IMR-90 (cell line): ENCODE measurements at regions not wholly inside any gene's neighbourhood (a gene's known extent, or its start where the extent isn't known, plus 50 kb on each side); places are given as distances from the start of the nearest gene placed in this dataset.

Experiments used
- ATAC-seq: fragments of 200-7000 bp; cut with Tn5 transposase; 2 replicates; pipeline ENCODE4 v1.9.1; 2020; ENCODE audit warnings: low read depth, mild to moderate bottlenecking, moderate library complexity
- BruUV-seq: library from RNA; stranded (reverse); fragments of 400-500 nt; replicated peaks from 2 replicates; lab custom pipeline; 2021; lab: Mats Ljungman, UMichigan
- CTCF ChIA-PET: fragments of 300-600 bp; formaldehyde crosslinking; extraction: SDS; loops from one replicate; lab custom pipeline; 2021; ENCODE audit warnings: antibody characterized with exemption; lab: Yijun Ruan, JAX
- POLR2A ChIA-PET: fragments of 300-600 bp; sonication (Branson Sonifier 250); formaldehyde crosslinking; loops from one replicate; lab custom pipeline; 2022; ENCODE audit warnings: antibody characterized with exemption; ENCODE audit not compliant: unreplicated experiment; lab: Charles Lee
- DNase-seq: peaks from one replicate; pipeline ENCODE4 v3.0.0; 2013
- H2AFZ ChIP-seq: replicated peaks from 2 replicates; pipeline ENCODE3; 2013; ENCODE audit warnings: low read length, mild to moderate bottlenecking; ENCODE audit not compliant: poor library complexity
- H2AK5ac ChIP-seq: 2 replicates; pipeline ENCODE4 v1.6.1; 2013; ENCODE audit warnings: low read depth, low read length, inconsistent platforms
- H2AK9ac ChIP-seq: replicated peaks from 2 replicates; pipeline ENCODE3; 2013; ENCODE audit warnings: mild to moderate bottlenecking, low read depth, low read length, moderate library complexity; ENCODE audit not compliant: poor library complexity
- H2BK120ac ChIP-seq: 2 replicates; pipeline ENCODE4 v1.6.1; 2013; ENCODE audit warnings: low read depth, low read length, inconsistent platforms
- H2BK15ac ChIP-seq: 3 replicates; pipeline ENCODE4 v1.6.1; 2013; ENCODE audit warnings: low read depth, low read length, inconsistent platforms
- H2BK20ac ChIP-seq: 2 replicates; pipeline ENCODE4 v1.6.1; 2013; ENCODE audit warnings: low read depth, mild to moderate bottlenecking, inconsistent platforms, low read length, moderate library complexity
- H2BK5ac ChIP-seq: 2 replicates; pipeline ENCODE4 v1.6.1; 2013; ENCODE audit warnings: mild to moderate bottlenecking, low read depth, low read length, inconsistent platforms; ENCODE audit not compliant: poor library complexity, severe bottlenecking
- H3K14ac ChIP-seq: replicated peaks from 2 replicates; pipeline ENCODE4 v1.6.1; 2013; ENCODE audit warnings: low read depth, low read length, inconsistent platforms
- H3K18ac ChIP-seq: 2 replicates; pipeline ENCODE4 v1.6.1; 2013; ENCODE audit warnings: low read depth, low read length, control low read depth
- H3K23ac ChIP-seq: 2 replicates; pipeline ENCODE4 v1.6.1; 2013; ENCODE audit warnings: low read depth, low read length, inconsistent platforms
- H3K27ac ChIP-seq: 2 replicates; pipeline ENCODE4 v1.5.1; 2013; ENCODE audit warnings: mild to moderate bottlenecking, control low read depth, low read length; ENCODE audit not compliant: insufficient read depth
- H3K27me3 ChIP-seq: 2 replicates; pipeline ENCODE4 v1.6.1; 2013; ENCODE audit warnings: low read length; ENCODE audit not compliant: control insufficient read depth, insufficient read depth
- H3K36me3 ChIP-seq: 2 replicates; pipeline ENCODE4 v1.6.1; 2013; ENCODE audit warnings: low read length, mixed read lengths; ENCODE audit not compliant: control insufficient read depth, insufficient read depth
- H3K4ac ChIP-seq: 2 replicates; pipeline ENCODE4 v1.6.1; 2013; ENCODE audit warnings: low read depth, low read length, inconsistent platforms
- H3K4me1 ChIP-seq: 2 replicates; pipeline ENCODE4 v1.6.1; 2013; ENCODE audit warnings: low read length, mixed read lengths; ENCODE audit not compliant: control insufficient read depth, insufficient read depth
- H3K4me2 ChIP-seq: 2 replicates; pipeline ENCODE4 v1.6.1; 2013; ENCODE audit warnings: low read depth, mild to moderate bottlenecking, control low read depth, low read length, moderate library complexity
- H3K4me3 ChIP-seq: 2 replicates; pipeline ENCODE4 v1.5.1; 2013; ENCODE audit warnings: low read depth, mild to moderate bottlenecking, control low read depth, low read length, moderate library complexity; ENCODE audit not compliant: insufficient read depth
- H3K56ac ChIP-seq: 2 replicates; pipeline ENCODE4 v1.6.1; 2013; ENCODE audit warnings: low read length, inconsistent platforms; ENCODE audit not compliant: insufficient read depth; ENCODE audit errors: extremely low read depth
- H3K79me1 ChIP-seq, 2 experiments: 2 replicates each; pipeline ENCODE4 v1.6.1; 2013; ENCODE audit warnings: low read length in 2 of 2, inconsistent platforms in 1 of 2, low read depth in 1 of 2
- H3K9ac ChIP-seq: 2 replicates; pipeline ENCODE4 v1.6.1; 2013; ENCODE audit warnings: low read depth, low read length, control low read depth
- H3K9me1 ChIP-seq: 2 replicates; pipeline ENCODE4 v1.6.1; 2013; ENCODE audit warnings: low read length, inconsistent platforms; ENCODE audit not compliant: insufficient read depth
- H3K9me3 ChIP-seq: 2 replicates; pipeline ENCODE4 v1.6.1; 2013; ENCODE audit warnings: low read length; ENCODE audit not compliant: control insufficient read depth, insufficient read depth
- H4K20me1 ChIP-seq: 2 replicates; pipeline ENCODE4 v1.6.1; 2013; ENCODE audit warnings: low read length, inconsistent platforms; ENCODE audit not compliant: insufficient read depth
- H4K5ac ChIP-seq: 2 replicates; pipeline ENCODE4 v1.6.1; 2013; ENCODE audit warnings: mild to moderate bottlenecking, low read depth, low read length, control low read depth
- H4K8ac ChIP-seq, 2 experiments: 2 replicates each; pipeline ENCODE4 v1.6.1; 2013; ENCODE audit warnings: low read depth in 2 of 2, low read length in 2 of 2, control low read depth in 1 of 2, inconsistent platforms in 1 of 2
- H4K91ac ChIP-seq: 2 replicates; pipeline ENCODE4 v1.6.1; 2013; ENCODE audit warnings: low read depth, low read length, inconsistent platforms; ENCODE audit not compliant: insufficient read depth
- BHLHE40 ChIP-seq: fragments of 150-350 bp; IDR thresholded peaks from 2 replicates; pipeline ENCODE4 v1.6.1; 2016; ENCODE audit warnings: mild to moderate bottlenecking, low read depth, low read length
- CEBPB ChIP-seq: IDR thresholded peaks from 2 replicates; pipeline ENCODE4 v1.6.1; 2012; ENCODE audit warnings: low read depth, low read length, improper control_type of control experiment
- CHD1 ChIP-seq: IDR thresholded peaks from 2 replicates; pipeline ENCODE4 v1.6.1; 2012; ENCODE audit warnings: low read depth, low read length, improper control_type of control experiment
- MAFK ChIP-seq: IDR thresholded peaks from 2 replicates; pipeline ENCODE4 v1.6.1; 2012; ENCODE audit warnings: low read depth, low read length, improper control_type of control experiment
- MAZ ChIP-seq: IDR thresholded peaks from 2 replicates; pipeline ENCODE4 v1.6.1; 2012; ENCODE audit warnings: low read depth, mild to moderate bottlenecking, low read length, improper control_type of control experiment, moderate library complexity, borderline replicate concordance
- MXI1 ChIP-seq: IDR thresholded peaks from 2 replicates; pipeline ENCODE4 v1.6.1; 2012; ENCODE audit warnings: low read depth, mild to moderate bottlenecking, low read length, moderate library complexity, borderline replicate concordance
- NFE2L2 ChIP-seq: fragments of 150-350 bp; IDR thresholded peaks from 2 replicates; pipeline ENCODE4 v1.6.1; 2016; ENCODE audit warnings: low read depth, mild to moderate bottlenecking, low read length
- POLR2A ChIP-seq: IDR thresholded peaks from 2 replicates; pipeline ENCODE4 v1.6.1; 2012; ENCODE audit warnings: mild to moderate bottlenecking, low read depth, low read length
- RAD21 ChIP-seq: IDR thresholded peaks from 2 replicates; pipeline ENCODE4 v1.6.1; 2012; ENCODE audit warnings: low read length, improper control_type of control experiment
- RCOR1 ChIP-seq: IDR thresholded peaks from 2 replicates; pipeline ENCODE4 v1.6.1; 2012; ENCODE audit warnings: mild to moderate bottlenecking, low read length, improper control_type of control experiment; ENCODE audit not compliant: insufficient replicate concordance
- RFX5 ChIP-seq: IDR thresholded peaks from 2 replicates; pipeline ENCODE4 v1.8.0; 2012; ENCODE audit warnings: low read depth, mild to moderate bottlenecking, low read length, moderate library complexity
- SMC3 ChIP-seq: fragments of 150-350 bp; IDR thresholded peaks from 2 replicates; pipeline ENCODE4 v1.6.1; 2016; ENCODE audit warnings: low read depth, mild to moderate bottlenecking, antibody characterized with exemption, low read length, moderate library complexity
- WGBS, 2 experiments: methylation state at CpG; one replicate each; pipeline versions ENCODE4 v1.1.5 to v1.1.7; 2013; ENCODE audit warnings: missing lambda C conversion rate in 2 of 2; ENCODE audit not compliant: insufficient read length in 1 of 2; ENCODE audit errors: extremely low coverage in 2 of 2; 5-methylcytosine and 5-hydroxymethylcytosine counted together
- dilution Hi-C: fragments of 300-500 bp; cut with HindIII; formaldehyde crosslinking; loops from one replicate; pipeline ENCODE4 v1.14.3; 2018; ENCODE audit warnings: low sequenced_read_pairs; ENCODE audit not compliant: unreplicated experiment
- in situ Hi-C: fragments of 300-500 bp; cut with MboI; formaldehyde crosslinking; loops from 3 replicates; pipeline ENCODE4 v1.14.3; 2019; ENCODE audit warnings: low sequenced_read_pairs, inconsistent platforms, mixed read lengths
- intact Hi-C: fragments of 100-400 bp; cut with micrococcal nuclease; formaldehyde crosslinking; loops from 2 replicates; pipeline ENCODE4 v1.10.0; 2022
- TF ChIP-seq, protein P1 (sequence below): conservative IDR thresholded peaks from 2 replicates; pipeline ENCODE4 v1.5.1; 2012; ENCODE audit warnings: mild to moderate bottlenecking, low read depth, low read length, improper control_type of control experiment
- TF ChIP-seq, protein P2 (sequence below): fragments of 150-350 bp; IDR thresholded peaks from 2 replicates; pipeline ENCODE4 v1.6.1; 2017; ENCODE audit warnings: mild to moderate bottlenecking, antibody characterized with exemption, low read length, low read depth

DNA sequence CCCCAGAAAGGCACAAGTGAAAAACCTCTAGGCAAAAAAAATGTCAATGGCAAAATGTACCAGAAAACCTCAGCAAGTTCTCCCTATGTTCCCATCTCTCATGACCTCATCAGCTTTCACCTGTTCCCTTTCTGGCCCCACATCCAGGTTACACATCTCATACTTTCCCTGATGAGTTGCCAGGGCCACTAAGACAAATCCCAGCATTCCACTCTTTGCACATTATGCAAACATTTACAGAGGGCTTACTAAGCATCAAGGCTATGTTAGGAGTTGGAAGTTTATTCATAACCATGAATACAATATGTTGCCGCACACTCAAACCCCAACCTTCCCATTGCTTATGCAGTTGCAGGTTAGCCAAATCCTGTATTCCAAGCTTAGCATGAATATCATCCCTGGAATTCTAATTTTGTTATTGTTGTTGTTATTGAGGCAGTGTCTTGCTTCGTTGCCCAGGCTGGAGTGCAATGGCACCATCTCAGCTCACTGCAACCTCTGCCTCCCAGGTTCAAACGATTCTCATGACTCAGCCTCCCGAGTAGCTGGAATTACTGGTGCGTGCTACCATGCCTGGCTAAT, 129.3 kb upstream of the UBE2E2 start:
- H3K4me2 ChIP-seq = no peak overlapping the region
- in situ Hi-C loops = no loop called here
- no peak for ATAC-seq
- H3K36me3 ChIP-seq = no peaks in the 10 kb centered on the region
- H4K91ac ChIP-seq = no peak overlapping the region
- H2BK5ac ChIP-seq = no peak overlapping the region
- no peak overlapping the region for H4K8ac ChIP-seq
- ChIA-PET POLR2A (no interaction called here), CTCF (no interaction called here)
- no peaks in the 10 kb centered on the region for H3K79me1 ChIP-seq
- H3K4ac ChIP-seq = no peak overlapping the region
- no peak overlapping the region for H2AK5ac ChIP-seq
- H4K5ac ChIP-seq = no peak overlapping the region
- H2AFZ ChIP-seq = no peak overlapping the region
- H3K56ac ChIP-seq = no peak overlapping the region
- peaks cover 9% of the 10 kb centered on the region; the same call in 1 of the 2 replicates for H3K27me3 ChIP-seq
- H3K9me1 ChIP-seq = no peaks in the 10 kb centered on the region
- no peak overlapping the region for H3K14ac ChIP-seq
- no peak overlapping the region for H2AK9ac ChIP-seq
- H3K4me3 ChIP-seq = no peak overlapping the region
- H4K20me1 ChIP-seq = no peaks in the 10 kb centered on the region
- H3K4me1 ChIP-seq = no peaks in the 10 kb centered on the region
- no peak overlapping the region for H3K18ac ChIP-seq
- H3K9me3 ChIP-seq = no peaks in the 10 kb centered on the region
- dilution Hi-C loops = no loop called here
- TF ChIP-seq RCOR1 = no peak
- TF ChIP-seq NFE2L2 = no peak
- TF ChIP-seq, protein P1, sequence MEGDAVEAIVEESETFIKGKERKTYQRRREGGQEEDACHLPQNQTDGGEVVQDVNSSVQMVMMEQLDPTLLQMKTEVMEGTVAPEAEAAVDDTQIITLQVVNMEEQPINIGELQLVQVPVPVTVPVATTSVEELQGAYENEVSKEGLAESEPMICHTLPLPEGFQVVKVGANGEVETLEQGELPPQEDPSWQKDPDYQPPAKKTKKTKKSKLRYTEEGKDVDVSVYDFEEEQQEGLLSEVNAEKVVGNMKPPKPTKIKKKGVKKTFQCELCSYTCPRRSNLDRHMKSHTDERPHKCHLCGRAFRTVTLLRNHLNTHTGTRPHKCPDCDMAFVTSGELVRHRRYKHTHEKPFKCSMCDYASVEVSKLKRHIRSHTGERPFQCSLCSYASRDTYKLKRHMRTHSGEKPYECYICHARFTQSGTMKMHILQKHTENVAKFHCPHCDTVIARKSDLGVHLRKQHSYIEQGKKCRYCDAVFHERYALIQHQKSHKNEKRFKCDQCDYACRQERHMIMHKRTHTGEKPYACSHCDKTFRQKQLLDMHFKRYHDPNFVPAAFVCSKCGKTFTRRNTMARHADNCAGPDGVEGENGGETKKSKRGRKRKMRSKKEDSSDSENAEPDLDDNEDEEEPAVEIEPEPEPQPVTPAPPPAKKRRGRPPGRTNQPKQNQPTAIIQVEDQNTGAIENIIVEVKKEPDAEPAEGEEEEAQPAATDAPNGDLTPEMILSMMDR = no peak
- no peak for TF ChIP-seq RFX5
- no peak for TF ChIP-seq MAZ
- TF ChIP-seq MAFK = no peak
- no peak for TF ChIP-seq POLR2A
- no peak for TF ChIP-seq BHLHE40
- TF ChIP-seq CEBPB = no peak
- TF ChIP-seq CHD1 = no peak
- TF ChIP-seq, protein P2, sequence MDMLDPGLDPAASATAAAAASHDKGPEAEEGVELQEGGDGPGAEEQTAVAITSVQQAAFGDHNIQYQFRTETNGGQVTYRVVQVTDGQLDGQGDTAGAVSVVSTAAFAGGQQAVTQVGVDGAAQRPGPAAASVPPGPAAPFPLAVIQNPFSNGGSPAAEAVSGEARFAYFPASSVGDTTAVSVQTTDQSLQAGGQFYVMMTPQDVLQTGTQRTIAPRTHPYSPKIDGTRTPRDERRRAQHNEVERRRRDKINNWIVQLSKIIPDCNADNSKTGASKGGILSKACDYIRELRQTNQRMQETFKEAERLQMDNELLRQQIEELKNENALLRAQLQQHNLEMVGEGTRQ = no peak
- no peak for TF ChIP-seq RAD21
- TF ChIP-seq SMC3 = no peak
- TF ChIP-seq MXI1 = no peak
- H2BK20ac ChIP-seq = no peak overlapping the region
- H3K27ac ChIP-seq = no peak overlapping the region
- no TSS peak for BruUV-seq
- WGBS, 2 experiments = no CpG with 5 or more reads among the region's 5 CpGs
- no peak overlapping the region for H2BK120ac ChIP-seq
- H3K9ac ChIP-seq = no peak overlapping the region
- no peak overlapping the region for H2BK15ac ChIP-seq
- DNase-seq = no peak
- no peak overlapping the region for H3K23ac ChIP-seq
- intact Hi-C loops = no loop called here
